ENCODE measurements at regions not wholly inside any gene's neighbourhood (a gene's known extent, or its start where the extent isn't known, plus 50 kb on each side); places are given as distances from the start of the nearest gene placed in this dataset.

GRCh38 chr3:167958141-167958540, 137.6 kb downstream of the GOLIM4 start:
- DNase-seq = no peak
- H3K4me3 ChIP-seq = no peak overlapping the region
- H3K27ac ChIP-seq = no peak overlapping the region
- H3K9me3 ChIP-seq = no peaks in the 10 kb centered on the region
- no peaks in the 10 kb centered on the region for H3K27me3 ChIP-seq
- no peaks in the 10 kb centered on the region for H3K36me3 ChIP-seq
- no peak for TF ChIP-seq CTCF (IDR thresholded peaks at IDR 0.05)
- TF ChIP-seq POLR2A (IDR thresholded peaks at IDR 0.05) = no peak
- no peaks in the 10 kb centered on the region for H3K4me1 ChIP-seq

DNA sequence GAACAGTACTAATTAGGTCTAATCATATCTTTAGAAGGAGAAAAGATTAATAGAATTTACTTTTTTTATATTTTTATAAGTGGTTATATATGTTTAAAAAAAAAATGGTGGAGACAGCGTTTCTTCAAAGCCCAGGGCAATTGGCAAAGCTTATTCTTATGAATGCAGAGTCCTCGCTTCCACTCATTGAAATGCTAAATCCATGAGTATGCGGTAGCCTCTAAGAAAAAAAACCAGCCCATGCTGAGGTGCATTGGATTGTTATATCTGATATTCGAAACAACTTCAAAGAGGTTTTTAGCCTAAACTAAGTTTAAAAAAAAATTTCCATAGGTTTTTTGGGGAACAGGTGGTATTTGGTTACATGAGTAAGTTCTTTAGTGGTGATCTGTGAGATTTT, 142.8 kb downstream of the GOLIM4 start:
- no peaks in the 10 kb centered on the region for H3K27me3 ChIP-seq
- H3K4me3 ChIP-seq = no peak overlapping the region
- H3K27ac ChIP-seq = no peak overlapping the region
- no peaks in the 10 kb centered on the region for H3K4me1 ChIP-seq
- no peak for DNase-seq
- TF ChIP-seq CTCF (IDR thresholded peaks at IDR 0.05) (no peak), POLR2A (IDR thresholded peaks at IDR 0.05) (no peak)
- no peaks in the 10 kb centered on the region for H3K9me3 ChIP-seq
- no peaks in the 10 kb centered on the region for H3K36me3 ChIP-seq

DNA sequence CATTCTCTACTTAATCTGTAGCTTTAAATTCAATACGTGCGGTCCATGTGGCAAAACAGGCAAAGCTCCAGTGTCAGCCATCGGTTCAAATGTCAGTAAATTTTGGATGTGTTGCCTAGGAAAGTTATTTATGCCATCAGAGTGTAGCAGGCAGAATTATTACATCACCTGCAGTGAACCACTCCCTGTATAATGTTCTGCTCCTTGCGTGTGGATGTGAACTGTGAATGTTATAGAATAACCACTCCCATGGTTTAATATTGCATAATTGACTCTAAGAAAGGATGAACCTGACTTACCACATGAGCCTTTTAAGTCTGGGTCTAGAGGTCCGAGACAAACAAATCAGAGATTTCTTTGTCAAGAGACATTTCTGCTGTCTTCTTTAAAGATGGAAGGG, 145.5 kb downstream of the GOLIM4 start:
- TF ChIP-seq CTCF (IDR thresholded peaks at IDR 0.05) (no peak), POLR2A (IDR thresholded peaks at IDR 0.05) (no peak)

DNA sequence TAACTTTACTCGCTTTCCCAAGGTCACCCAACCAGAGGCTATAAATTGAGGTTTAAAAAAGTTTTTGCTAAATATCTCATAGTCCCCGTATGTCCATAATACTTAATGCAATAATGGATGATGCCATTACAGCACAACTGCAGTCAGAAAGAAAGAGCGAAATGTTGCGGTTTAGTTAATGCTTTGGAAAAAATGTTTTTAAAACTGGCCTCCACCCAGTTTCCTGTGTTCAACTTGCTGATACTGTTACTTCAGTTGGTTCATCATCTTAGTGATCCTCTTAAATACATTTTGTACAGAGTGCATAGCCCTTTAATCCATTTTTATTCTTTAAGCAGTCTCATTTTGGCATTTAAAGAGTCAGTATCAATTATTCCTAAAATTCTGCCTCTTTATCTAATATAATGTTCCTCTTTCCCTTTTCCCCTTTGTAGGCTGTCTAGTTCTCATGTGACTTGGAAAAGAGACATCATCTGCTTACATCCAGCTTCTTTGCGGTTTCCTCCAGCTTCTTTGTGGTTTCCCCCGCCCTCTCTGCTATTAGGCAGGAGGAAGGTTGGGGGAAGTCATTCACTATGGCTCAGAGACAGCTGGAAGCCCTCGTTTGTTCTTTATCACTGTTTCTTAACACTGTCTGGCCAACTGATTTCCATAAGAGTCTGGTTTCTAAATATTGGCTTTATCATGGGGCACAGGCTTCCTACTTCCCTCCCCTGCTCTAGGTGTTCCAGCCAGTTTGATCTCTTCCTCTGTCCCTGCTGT, 154.3 kb downstream of the GOLIM4 start:
- H3K4me1 ChIP-seq = no peaks in the 10 kb centered on the region
- no peak overlapping the region for H3K4me3 ChIP-seq
- peak in 1 of 3 donors; percentile 49 for DNase-seq
- no peaks in the 10 kb centered on the region for H3K27me3 ChIP-seq
- no peaks in the 10 kb centered on the region for H3K9me3 ChIP-seq
- TF ChIP-seq CTCF (IDR thresholded peaks at IDR 0.05) = no peak
- TF ChIP-seq POLR2A (IDR thresholded peaks at IDR 0.05) = no peak
- H3K27ac ChIP-seq = no peak overlapping the region
- H3K36me3 ChIP-seq = no peaks in the 10 kb centered on the region

More for the DNA sequence above, 145.5 kb downstream of the GOLIM4 start:
- no peaks in the 10 kb centered on the region for H3K27me3 ChIP-seq
- no peaks in the 10 kb centered on the region for H3K9me3 ChIP-seq
- no peaks in the 10 kb centered on the region for H3K4me1 ChIP-seq
- no peak overlapping the region for H3K27ac ChIP-seq
- H3K4me3 ChIP-seq = no peak overlapping the region
- no peak for DNase-seq
- H3K36me3 ChIP-seq = no peaks in the 10 kb centered on the region

GRCh38 chr3:167940241-167940640, 155.5 kb downstream of the GOLIM4 start:
- TF ChIP-seq POLR2A (IDR thresholded peaks at IDR 0.05) = no peak
- TF ChIP-seq CTCF (IDR thresholded peaks at IDR 0.05) = no peak
- H3K4me3 ChIP-seq = no peak overlapping the region
- no peaks in the 10 kb centered on the region for H3K4me1 ChIP-seq
- no peaks in the 10 kb centered on the region for H3K36me3 ChIP-seq
- no peaks in the 10 kb centered on the region for H3K9me3 ChIP-seq
- no peak overlapping the region for H3K27ac ChIP-seq
- no peak for DNase-seq
- H3K27me3 ChIP-seq = no peaks in the 10 kb centered on the region

Measured in Peyer's patch (tissue), 4 donors.